Esophagus squamous epithelium (tissue), 4 donors: ENCODE measurements at regions not wholly inside any gene's neighbourhood (a gene's known extent, or its start where the extent isn't known, plus 50 kb on each side); places are given as distances from the start of the nearest gene placed in this dataset.

Experiments
- POLR2A ChIP-seq, 4 donors: fragments of 450-650 bp; IDR thresholded peaks; one replicate each; pipeline ENCODE4 v1.6.1; 2017; ENCODE audit warnings: antibody characterized with exemption in 4 of 4, mild to moderate bottlenecking in 4 of 4, moderate library complexity in 3 of 4
- TF ChIP-seq, protein P1 (sequence below), 6 experiments: fragments of 450-650 bp in 4 of 6; fragments of 200-600 bp in 2 of 6; sonication (generic) in 2 of 6; IDR thresholded peaks; one replicate each; pipeline ENCODE4 v1.5.1; 2016 to 2019; ENCODE audit warnings: antibody characterized with exemption in 6 of 6, mild to moderate bottlenecking in 4 of 6, moderate library complexity in 4 of 6

DNA sequence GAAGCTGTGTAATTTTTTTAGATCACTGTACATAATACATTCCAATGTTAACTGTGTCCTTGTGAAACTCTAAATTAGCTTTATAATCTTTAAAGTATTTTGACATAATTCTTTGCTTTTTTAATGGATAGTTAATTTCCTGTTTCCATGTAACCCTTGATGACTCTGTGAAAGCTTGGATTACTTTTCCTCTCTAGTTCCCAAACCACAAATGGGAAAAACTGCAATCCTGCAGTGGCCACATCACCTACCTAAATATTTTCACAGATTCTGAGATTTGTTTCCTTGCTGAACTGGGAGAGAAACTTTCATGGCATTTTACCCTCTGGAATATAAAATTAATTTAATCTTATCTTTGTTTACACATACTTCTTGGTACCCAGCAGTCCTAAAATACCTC is 161.6 kb upstream of the CCDC68 start:
- TF ChIP-seq, protein P1, sequence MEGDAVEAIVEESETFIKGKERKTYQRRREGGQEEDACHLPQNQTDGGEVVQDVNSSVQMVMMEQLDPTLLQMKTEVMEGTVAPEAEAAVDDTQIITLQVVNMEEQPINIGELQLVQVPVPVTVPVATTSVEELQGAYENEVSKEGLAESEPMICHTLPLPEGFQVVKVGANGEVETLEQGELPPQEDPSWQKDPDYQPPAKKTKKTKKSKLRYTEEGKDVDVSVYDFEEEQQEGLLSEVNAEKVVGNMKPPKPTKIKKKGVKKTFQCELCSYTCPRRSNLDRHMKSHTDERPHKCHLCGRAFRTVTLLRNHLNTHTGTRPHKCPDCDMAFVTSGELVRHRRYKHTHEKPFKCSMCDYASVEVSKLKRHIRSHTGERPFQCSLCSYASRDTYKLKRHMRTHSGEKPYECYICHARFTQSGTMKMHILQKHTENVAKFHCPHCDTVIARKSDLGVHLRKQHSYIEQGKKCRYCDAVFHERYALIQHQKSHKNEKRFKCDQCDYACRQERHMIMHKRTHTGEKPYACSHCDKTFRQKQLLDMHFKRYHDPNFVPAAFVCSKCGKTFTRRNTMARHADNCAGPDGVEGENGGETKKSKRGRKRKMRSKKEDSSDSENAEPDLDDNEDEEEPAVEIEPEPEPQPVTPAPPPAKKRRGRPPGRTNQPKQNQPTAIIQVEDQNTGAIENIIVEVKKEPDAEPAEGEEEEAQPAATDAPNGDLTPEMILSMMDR (IDR thresholded peaks at IDR 0.05): no peak
- TF ChIP-seq POLR2A (IDR thresholded peaks at IDR 0.05): no peak
